Breast epithelium (tissue), 3 donors: ENCODE measurements at regions not wholly inside any gene's neighbourhood (a gene's known extent, or its start where the extent isn't known, plus 50 kb on each side); places are given as distances from the start of the nearest gene placed in this dataset.

Source experiments
- CTCF ChIP-seq, 3 donors: fragments of 450-650 bp; IDR thresholded peaks; one replicate each; pipeline ENCODE4 v1.5.1; 2016 to 2017; ENCODE audit warnings: antibody characterized with exemption in 3 of 3, mild to moderate bottlenecking in 3 of 3, moderate library complexity in 3 of 3
- POLR2A ChIP-seq: fragments of 450-650 bp; IDR thresholded peaks from one replicate; pipeline ENCODE4 v1.6.1; 2016; ENCODE audit warnings: antibody characterized with exemption, mild to moderate bottlenecking, moderate library complexity

GRCh38 chr10:77717336-77717735, 79.7 kb upstream of the KCNMA1 start:
- TF ChIP-seq POLR2A (no peak), CTCF (IDR thresholded peaks at IDR 0.05) (no peak)
